ENCODE measurements at regions not wholly inside any gene's neighbourhood (a gene's known extent, or its start where the extent isn't known, plus 50 kb on each side); places are given as distances from the start of the nearest gene placed in this dataset.

DNA sequence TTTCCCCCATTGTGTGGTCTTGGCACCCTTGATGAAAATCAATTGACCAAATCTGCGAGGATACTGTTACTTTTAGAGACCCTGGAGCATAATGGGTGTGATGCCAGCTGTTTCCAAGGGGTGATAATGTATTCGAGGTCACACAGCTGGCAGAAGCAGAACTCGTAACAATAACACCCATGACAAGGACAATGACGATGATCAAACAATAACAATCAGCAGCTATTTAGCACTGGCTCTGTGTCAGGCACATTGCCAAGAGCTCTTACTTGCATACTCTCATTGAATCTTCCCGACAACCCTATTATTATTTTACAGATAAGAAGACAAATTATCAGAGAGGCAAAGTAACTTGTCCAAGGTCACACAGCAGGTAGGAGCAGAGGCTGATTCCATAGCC is 223.7 kb upstream of the MSX2 start:
- TF ChIP-seq, protein P1, sequence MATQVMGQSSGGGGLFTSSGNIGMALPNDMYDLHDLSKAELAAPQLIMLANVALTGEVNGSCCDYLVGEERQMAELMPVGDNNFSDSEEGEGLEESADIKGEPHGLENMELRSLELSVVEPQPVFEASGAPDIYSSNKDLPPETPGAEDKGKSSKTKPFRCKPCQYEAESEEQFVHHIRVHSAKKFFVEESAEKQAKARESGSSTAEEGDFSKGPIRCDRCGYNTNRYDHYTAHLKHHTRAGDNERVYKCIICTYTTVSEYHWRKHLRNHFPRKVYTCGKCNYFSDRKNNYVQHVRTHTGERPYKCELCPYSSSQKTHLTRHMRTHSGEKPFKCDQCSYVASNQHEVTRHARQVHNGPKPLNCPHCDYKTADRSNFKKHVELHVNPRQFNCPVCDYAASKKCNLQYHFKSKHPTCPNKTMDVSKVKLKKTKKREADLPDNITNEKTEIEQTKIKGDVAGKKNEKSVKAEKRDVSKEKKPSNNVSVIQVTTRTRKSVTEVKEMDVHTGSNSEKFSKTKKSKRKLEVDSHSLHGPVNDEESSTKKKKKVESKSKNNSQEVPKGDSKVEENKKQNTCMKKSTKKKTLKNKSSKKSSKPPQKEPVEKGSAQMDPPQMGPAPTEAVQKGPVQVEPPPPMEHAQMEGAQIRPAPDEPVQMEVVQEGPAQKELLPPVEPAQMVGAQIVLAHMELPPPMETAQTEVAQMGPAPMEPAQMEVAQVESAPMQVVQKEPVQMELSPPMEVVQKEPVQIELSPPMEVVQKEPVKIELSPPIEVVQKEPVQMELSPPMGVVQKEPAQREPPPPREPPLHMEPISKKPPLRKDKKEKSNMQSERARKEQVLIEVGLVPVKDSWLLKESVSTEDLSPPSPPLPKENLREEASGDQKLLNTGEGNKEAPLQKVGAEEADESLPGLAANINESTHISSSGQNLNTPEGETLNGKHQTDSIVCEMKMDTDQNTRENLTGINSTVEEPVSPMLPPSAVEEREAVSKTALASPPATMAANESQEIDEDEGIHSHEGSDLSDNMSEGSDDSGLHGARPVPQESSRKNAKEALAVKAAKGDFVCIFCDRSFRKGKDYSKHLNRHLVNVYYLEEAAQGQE (IDR thresholded peaks at IDR 0.05; ENCODE audit: insufficient replicate concordance, low read depth) = no peak
- TF ChIP-seq, protein P2, sequence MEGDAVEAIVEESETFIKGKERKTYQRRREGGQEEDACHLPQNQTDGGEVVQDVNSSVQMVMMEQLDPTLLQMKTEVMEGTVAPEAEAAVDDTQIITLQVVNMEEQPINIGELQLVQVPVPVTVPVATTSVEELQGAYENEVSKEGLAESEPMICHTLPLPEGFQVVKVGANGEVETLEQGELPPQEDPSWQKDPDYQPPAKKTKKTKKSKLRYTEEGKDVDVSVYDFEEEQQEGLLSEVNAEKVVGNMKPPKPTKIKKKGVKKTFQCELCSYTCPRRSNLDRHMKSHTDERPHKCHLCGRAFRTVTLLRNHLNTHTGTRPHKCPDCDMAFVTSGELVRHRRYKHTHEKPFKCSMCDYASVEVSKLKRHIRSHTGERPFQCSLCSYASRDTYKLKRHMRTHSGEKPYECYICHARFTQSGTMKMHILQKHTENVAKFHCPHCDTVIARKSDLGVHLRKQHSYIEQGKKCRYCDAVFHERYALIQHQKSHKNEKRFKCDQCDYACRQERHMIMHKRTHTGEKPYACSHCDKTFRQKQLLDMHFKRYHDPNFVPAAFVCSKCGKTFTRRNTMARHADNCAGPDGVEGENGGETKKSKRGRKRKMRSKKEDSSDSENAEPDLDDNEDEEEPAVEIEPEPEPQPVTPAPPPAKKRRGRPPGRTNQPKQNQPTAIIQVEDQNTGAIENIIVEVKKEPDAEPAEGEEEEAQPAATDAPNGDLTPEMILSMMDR (IDR thresholded peaks at IDR 0.05; ENCODE audit: insufficient read depth, low read length) = no peak
- TF ChIP-seq POLR2AphosphoS5 (IDR thresholded peaks at IDR 0.05; ENCODE audit: low read depth) (no peak), GABPA (IDR thresholded peaks at IDR 0.05; ENCODE audit: low read depth) (no peak), SPI1 (IDR thresholded peaks at IDR 0.05; ENCODE audit: borderline replicate concordance, low read depth) (no peak)
